Neural progenitor cell (in vitro differentiated cells): ENCODE measurements at regions not wholly inside any gene's neighbourhood (a gene's known extent, or its start where the extent isn't known, plus 50 kb on each side); places are given as distances from the start of the nearest gene placed in this dataset.

Source experiments
- DNase-seq: peaks from one replicate; pipeline ENCODE4 v3.0.0-alpha.2; 2016; ENCODE audit warnings: low spot score
- H2AFZ ChIP-seq: fragments of 200-600 bp; sonication (generic); replicated peaks from 2 replicates; pipeline ENCODE4 v1.6.1; 2016; ENCODE audit warnings: antibody characterized with exemption
- H3F3A ChIP-seq: fragments of 200-600 bp; sonication (generic); 2 replicates; pipeline ENCODE4 v1.6.1; 2016; ENCODE audit warnings: antibody characterized with exemption, low read depth
- H3K27ac ChIP-seq: fragments of 200-600 bp; sonication (generic); 2 replicates; pipeline ENCODE4 v1.5.1; 2016; ENCODE audit warnings: mild to moderate bottlenecking
- H3K27me3 ChIP-seq: fragments of 200-600 bp; sonication (generic); 2 replicates; pipeline ENCODE4 v1.6.1; 2016; ENCODE audit warnings: mild to moderate bottlenecking, moderate library complexity
- H3K36me3 ChIP-seq: fragments of 200-600 bp; sonication (generic); 2 replicates; pipeline ENCODE4 v1.5.1; 2016
- H3K4me1 ChIP-seq: fragments of 200-600 bp; sonication (generic); 2 replicates; pipeline ENCODE4 v1.6.1; 2016; ENCODE audit warnings: mixed run types
- H3K4me2 ChIP-seq: fragments of 200-600 bp; sonication (generic); 2 replicates; pipeline ENCODE4 v1.6.1; 2016
- H3K4me3 ChIP-seq: fragments of 200-600 bp; sonication (generic); 2 replicates; pipeline ENCODE4 v1.5.1; 2016
- H3K79me2 ChIP-seq: fragments of 200-600 bp; sonication (generic); 2 replicates; pipeline ENCODE4 v1.6.1; 2016; ENCODE audit warnings: low read depth
- H3K9ac ChIP-seq: fragments of 200-600 bp; sonication (generic); 2 replicates; pipeline ENCODE4 v1.6.1; 2016
- H3K9me3 ChIP-seq: fragments of 200-600 bp; sonication (generic); 2 replicates; pipeline ENCODE4 v1.5.1; 2016; ENCODE audit warnings: low read depth
- H4K20me1 ChIP-seq: fragments of 200-600 bp; sonication (generic); 2 replicates; pipeline ENCODE4 v1.6.1; 2016; ENCODE audit warnings: low read depth
- H3K27ac Mint-ChIP-seq: 3 replicates; pipeline ENCODE4 v1.8.0; 2021; ENCODE audit warnings: mixed read lengths
- H3K27me3 Mint-ChIP-seq: 2 replicates; pipeline ENCODE4 v1.8.0; 2022; ENCODE audit warnings: low read depth, mild to moderate bottlenecking, inconsistent platforms, moderate library complexity, mixed read lengths; ENCODE audit not compliant: insufficient read depth
- H3K36me3 Mint-ChIP-seq: 3 replicates; pipeline ENCODE4 v1.8.0; 2021; ENCODE audit warnings: mixed read lengths
- H3K4me1 Mint-ChIP-seq: 3 replicates; pipeline ENCODE4 v1.8.0; 2021; ENCODE audit warnings: mixed read lengths
- H3K4me3 Mint-ChIP-seq: 3 replicates; pipeline ENCODE4 v1.8.0; 2021; ENCODE audit warnings: mild to moderate bottlenecking, moderate library complexity, mixed read lengths
- H3K9me3 Mint-ChIP-seq: 3 replicates; pipeline ENCODE4 v1.8.0; 2020; ENCODE audit warnings: mixed read lengths
- CTCF ChIP-seq: fragments of 200-600 bp; sonication (generic); IDR thresholded peaks from 2 replicates; pipeline ENCODE4 v1.5.1; 2017; ENCODE audit warnings: antibody characterized with exemption, mild to moderate bottlenecking
- EZH2 ChIP-seq: fragments of 200-600 bp; sonication (generic); IDR thresholded peaks from 2 replicates; pipeline ENCODE4 v1.6.1; 2017; ENCODE audit warnings: antibody characterized with exemption, mild to moderate bottlenecking, moderate library complexity
- EZH2phosphoT487 ChIP-seq: fragments of 200-600 bp; sonication (generic); IDR thresholded peaks from 2 replicates; pipeline ENCODE4 v1.6.1; 2017; ENCODE audit warnings: antibody characterized with exemption

- Mint-ChIP-seq H3K27ac (no peak overlapping the region), H3K27me3 (no peaks in the 10 kb centered on the region), H3K9me3 (no peaks in the 10 kb centered on the region), H3K36me3 (no peaks in the 10 kb centered on the region), H3K4me3 (no peak overlapping the region), H3K4me1 (peaks cover 18% of the 10 kb centered on the region)
- Histone ChIP-seq H3K9ac (no peak overlapping the region), H3K9me3 (no peaks in the 10 kb centered on the region), H4K20me1 (no peaks in the 10 kb centered on the region), H3K36me3 (no peaks in the 10 kb centered on the region), H2AFZ (no peak overlapping the region), H3K4me2 (no peak overlapping the region), H3F3A (peaks cover 6% of the 10 kb centered on the region), H3K27ac (no peak overlapping the region), H3K4me1 (peaks cover 38% of the 10 kb centered on the region), H3K79me2 (no peaks in the 10 kb centered on the region), H3K4me3 (no peak overlapping the region), H3K27me3 (no peaks in the 10 kb centered on the region)
- TF ChIP-seq EZH2, result no peak
- TF ChIP-seq EZH2phosphoT487, result no peak
- no peak for TF ChIP-seq CTCF
- no peak for DNase-seq
These were observed 52.0 kb upstream of the FYN start for GRCh38 chr6:111925296-111925695.

- Histone ChIP-seq H4K20me1 (no peaks in the 10 kb centered on the region), H3K79me2 (no peaks in the 10 kb centered on the region), H3K36me3 (no peaks in the 10 kb centered on the region), H3K27ac (no peak overlapping the region), H3K9ac (no peak overlapping the region), H3K9me3 (peaks cover 2% of the 10 kb centered on the region), H3K4me2 (no peak overlapping the region), H2AFZ (no peak overlapping the region), H3K4me3 (no peak overlapping the region), H3K4me1 (peaks cover 23% of the 10 kb centered on the region), H3F3A (peaks cover under 1% of the 10 kb centered on the region), H3K27me3 (no peaks in the 10 kb centered on the region)
- H3K4me3 Mint-ChIP-seq, result no peak overlapping the region
- no peaks in the 10 kb centered on the region for H3K27me3 Mint-ChIP-seq
- no peak overlapping the region for H3K27ac Mint-ChIP-seq
- TF ChIP-seq EZH2phosphoT487 (no peak), EZH2 (no peak), CTCF (no peak)
- DNase-seq, result no peak
- H3K36me3 Mint-ChIP-seq, result no peaks in the 10 kb centered on the region
- peaks cover 5% of the 10 kb centered on the region for H3K4me1 Mint-ChIP-seq
- peaks cover 8% of the 10 kb centered on the region for H3K9me3 Mint-ChIP-seq
These were observed 53.6 kb upstream of the FYN start for GRCh38 chr6:111926731-111927302.

- Histone ChIP-seq H3K4me1 (peaks cover 18% of the 10 kb centered on the region), H2AFZ (no peak overlapping the region), H3K9me3 (peaks cover 3% of the 10 kb centered on the region), H4K20me1 (no peaks in the 10 kb centered on the region), H3K9ac (no peak overlapping the region), H3K27ac (no peak overlapping the region), H3K4me2 (no peak overlapping the region), H3K36me3 (no peaks in the 10 kb centered on the region), H3K4me3 (no peak overlapping the region), H3K27me3 (no peaks in the 10 kb centered on the region), H3K79me2 (no peaks in the 10 kb centered on the region), H3F3A (no peaks in the 10 kb centered on the region)
- Mint-ChIP-seq H3K27me3 (no peaks in the 10 kb centered on the region), H3K4me1 (peaks cover 5% of the 10 kb centered on the region), H3K36me3 (no peaks in the 10 kb centered on the region), H3K9me3 (peaks cover 13% of the 10 kb centered on the region), H3K27ac (no peak overlapping the region), H3K4me3 (no peak overlapping the region)
- DNase-seq, result no peak
- TF ChIP-seq EZH2phosphoT487, result no peak
- no peak for TF ChIP-seq CTCF
- no peak for TF ChIP-seq EZH2
These were observed 54.1 kb upstream of the FYN start for GRCh38 chr6:111927321-111927720.
